NOMO-1 (cell line): ENCODE measurements at regions not wholly inside any gene's neighbourhood (a gene's known extent, or its start where the extent isn't known, plus 50 kb on each side); places are given as distances from the start of the nearest gene placed in this dataset.

Experiments
- DNase-seq, 2 experiments: peaks; one replicate each; lab custom pipeline; 2025; ENCODE audit not compliant: unreplicated experiment in 2 of 2; lab: John Stamatoyannopoulos, UW

GRCh38 chr10:44180321-44181168 lies 204.4 kb downstream of the CXCL12 start:
- DNase-seq, result no peak

GRCh38 chr10:44178856-44179255 lies 206.0 kb downstream of the CXCL12 start:
- DNase-seq, result no peak

- no peak for DNase-seq
These were observed 206.6 kb downstream of the CXCL12 start for GRCh38 chr10:44178281-44178680.

GRCh38 chr10:44177610-44178009 lies 207.3 kb downstream of the CXCL12 start:
- DNase-seq, result no peak

- DNase-seq, result no peak
These were observed 208.6 kb downstream of the CXCL12 start for GRCh38 chr10:44176311-44176710.

GRCh38 chr10:44173608-44173894 lies 211.3 kb downstream of the CXCL12 start:
- no peak for DNase-seq

- DNase-seq, result no peak
These were observed 211.9 kb downstream of the CXCL12 start for GRCh38 chr10:44172883-44173607.

GRCh38 chr10:44171765-44172164 lies 213.1 kb downstream of the CXCL12 start:
- DNase-seq, result no peak

GRCh38 chr10:44168478-44168877 lies 216.4 kb downstream of the CXCL12 start:
- no peak for DNase-seq

GRCh38 chr10:44167752-44168151 lies 217.1 kb downstream of the CXCL12 start:
- DNase-seq, result no peak

- DNase-seq, result no peak
These were observed 218.5 kb downstream of the CXCL12 start for GRCh38 chr10:44166441-44166840.

- DNase-seq, result no peak
These were observed 220.5 kb downstream of the CXCL12 start for GRCh38 chr10:44164251-44164956.

GRCh38 chr10:44161184-44161583 lies 223.7 kb downstream of the CXCL12 start:
- DNase-seq, result no peak

GRCh38 chr10:44157574-44157973 lies 227.3 kb downstream of the CXCL12 start:
- DNase-seq, result no peak

GRCh38 chr10:44154956-44155355 lies 229.9 kb downstream of the CXCL12 start:
- no peak for DNase-seq

- DNase-seq, result no peak
These were observed 230.8 kb downstream of the CXCL12 start for GRCh38 chr10:44153918-44154670.

GRCh38 chr10:44143556-44143955 lies 241.3 kb downstream of the CXCL12 start:
- no peak for DNase-seq

- DNase-seq, result no peak
These were observed 252.3 kb downstream of the CXCL12 start for GRCh38 chr10:44132361-44133289.

GRCh38 chr10:44126291-44126717 lies 258.6 kb downstream of the CXCL12 start:
- DNase-seq, result no peak

GRCh38 chr10:44125879-44126278 lies 259.0 kb downstream of the CXCL12 start:
- DNase-seq, result no peak
